H1 (cell line): ENCODE measurements at regions not wholly inside any gene's neighbourhood (a gene's known extent, or its start where the extent isn't known, plus 50 kb on each side); places are given as distances from the start of the nearest gene placed in this dataset.

Source experiments
- CTCF ChIA-PET: fragments of 300-600 bp; sonication (Branson Sonifier 250); formaldehyde crosslinking; loops from one replicate; lab custom pipeline; 2021; ENCODE audit not compliant: partially characterized antibody; lab: Charles Lee
- POLR2A ChIA-PET: fragments of 300-600 bp; sonication (Branson Sonifier 250); formaldehyde crosslinking; loops from one replicate; lab custom pipeline; 2021; ENCODE audit warnings: inconsistent platforms; ENCODE audit not compliant: partially characterized antibody; lab: Charles Lee
- DNase-seq, 2 experiments: peaks; one replicate each; pipeline versions ENCODE4 v3.0.0 to v3.0.0-alpha.2; 2010 to 2022; ENCODE audit warnings: low spot score in 2 of 2, low read depth in 1 of 2, mixed read lengths in 1 of 2
- FAIRE-seq: peaks from 2 replicates; lab custom pipeline; 2011; peaks lifted over from hg19 to GRCh38; lab: Jason Lieb, UNC
- H2AFZ ChIP-seq: 2 replicates; pipeline ENCODE4 v1.8.1; 2012; ENCODE audit warnings: low read length, inconsistent platforms
- H2AK5ac ChIP-seq: 2 replicates; pipeline ENCODE4 v1.6.1; 2013; ENCODE audit warnings: low read depth, low read length
- H2BK120ac ChIP-seq: replicated peaks from 2 replicates; pipeline ENCODE3; 2013; ENCODE audit warnings: low read depth, low read length, inconsistent platforms
- H2BK12ac ChIP-seq: 2 replicates; pipeline ENCODE4 v1.6.1; 2013; ENCODE audit warnings: low read depth, low read length
- H2BK15ac ChIP-seq: 2 replicates; pipeline ENCODE4 v1.6.1; 2013; ENCODE audit warnings: low read length
- H2BK20ac ChIP-seq: 2 replicates; pipeline ENCODE4 v1.6.1; 2013; ENCODE audit warnings: low read length
- H2BK5ac ChIP-seq: 2 replicates; pipeline ENCODE4 v1.6.1; 2013; ENCODE audit warnings: low read depth, low read length
- H3K14ac ChIP-seq: 2 replicates; pipeline ENCODE4 v1.6.1; 2013; ENCODE audit warnings: inconsistent platforms; ENCODE audit not compliant: insufficient read length
- H3K18ac ChIP-seq: 2 replicates; pipeline ENCODE4 v1.6.1; 2013; ENCODE audit warnings: low read length; ENCODE audit errors: extremely low read depth
- H3K23ac ChIP-seq: 2 replicates; pipeline ENCODE4 v1.6.1; 2013; ENCODE audit warnings: inconsistent platforms; ENCODE audit not compliant: insufficient read length
- H3K23me2 ChIP-seq: 2 replicates; pipeline ENCODE4 v1.6.1; 2013; ENCODE audit warnings: low read depth, low read length
- H3K27ac ChIP-seq: 2 replicates; pipeline ENCODE4 v1.6.1; 2011; ENCODE audit warnings: low read depth, low read length, inconsistent platforms
- H3K27me3 ChIP-seq, 4 experiments: replicated peaks in 1 of 4; 1 replicate in 1 of 4; 2 replicates in 3 of 4; pipeline versions ENCODE4 v1.6.1 to v1.8.1; 2011 to 2013; ENCODE audit warnings: low read length in 3 of 4, mild to moderate bottlenecking in 3 of 4, inconsistent platforms in 2 of 4, mixed read lengths in 2 of 4, moderate library complexity in 1 of 4; ENCODE audit not compliant: control insufficient read depth in 3 of 4, insufficient read depth in 3 of 4; ENCODE audit errors: extremely low read depth in 1 of 4
- H3K36me3 ChIP-seq, 4 experiments: 2 replicates each; pipeline versions ENCODE4 v1.6.1 to v1.8.1; 2011 to 2013; ENCODE audit warnings: mild to moderate bottlenecking in 4 of 4, low read length in 3 of 4, moderate library complexity in 2 of 4, control low read depth in 1 of 4, inconsistent platforms in 1 of 4; ENCODE audit not compliant: insufficient read depth in 4 of 4, control insufficient read depth in 2 of 4
- H3K4ac ChIP-seq: replicated peaks from 2 replicates; pipeline ENCODE3; 2013; ENCODE audit warnings: low read length, low read depth, mixed read lengths, inconsistent platforms; ENCODE audit not compliant: insufficient read length
- H3K4me1 ChIP-seq, 4 experiments: replicated peaks in 1 of 4; 1 replicate in 1 of 4; 2 replicates in 3 of 4; pipeline versions ENCODE4 v1.6.1 to v1.8.1; 2011 to 2013; ENCODE audit warnings: low read length in 3 of 4, inconsistent platforms in 2 of 4, mixed read lengths in 1 of 4; ENCODE audit not compliant: insufficient read depth in 4 of 4, control insufficient read depth in 3 of 4
- H3K4me2 ChIP-seq, 2 experiments: 2 replicates each; pipeline versions ENCODE4 v1.6.1 to v1.8.1; 2011 to 2013; ENCODE audit warnings: low read depth in 2 of 2, low read length in 2 of 2, control low read depth in 1 of 2, inconsistent platforms in 1 of 2, mild to moderate bottlenecking in 1 of 2; ENCODE audit not compliant: insufficient read depth in 1 of 2
- H3K4me3 ChIP-seq, 4 experiments: fragments of 200-600, 300-600 bp in 1 of 4; sonication (generic), shearing (Covaris generic), sonication (Bioruptor Twin) in 1 of 4; 2 replicates each; pipeline versions ENCODE4 v1.5.1 to v1.8.1; 2011 to 2016; ENCODE audit warnings: low read length in 4 of 4, low read depth in 3 of 4, control low read depth in 2 of 4, inconsistent platforms in 2 of 4, mild to moderate bottlenecking in 2 of 4, mixed read lengths in 1 of 4, moderate library complexity in 1 of 4; ENCODE audit not compliant: insufficient read depth in 2 of 4; ENCODE audit errors: extremely low read depth in 1 of 4
- H3K56ac ChIP-seq: replicated peaks from 2 replicates; pipeline ENCODE3; 2013; ENCODE audit warnings: low read depth, mild to moderate bottlenecking, mixed read lengths, low read length, inconsistent platforms; ENCODE audit not compliant: insufficient read length
- H3K79me1 ChIP-seq: 2 replicates; pipeline ENCODE4 v1.6.1; 2013; ENCODE audit warnings: low read depth, low read length, control low read depth
- H3K79me2 ChIP-seq, 2 experiments: 2 replicates each; pipeline versions ENCODE4 v1.6.1 to v1.8.1; 2012 to 2013; ENCODE audit warnings: low read length in 2 of 2, mild to moderate bottlenecking in 2 of 2, inconsistent platforms in 1 of 2; ENCODE audit not compliant: insufficient read depth in 2 of 2, control insufficient read depth in 1 of 2
- H3K9ac ChIP-seq, 4 experiments: replicated peaks in 1 of 4; 1 replicate in 1 of 4; 2 replicates in 3 of 4; pipeline versions ENCODE4 v1.6.1 to v1.8.1; 2011 to 2013; ENCODE audit warnings: low read depth in 3 of 4, low read length in 3 of 4, control low read depth in 2 of 4, mild to moderate bottlenecking in 2 of 4, moderate library complexity in 2 of 4, inconsistent platforms in 1 of 4; ENCODE audit errors: extremely low read depth in 1 of 4
- H3K9me3 ChIP-seq, 2 experiments: 2 replicates each; pipeline versions ENCODE4 v1.6.1 to v1.8.1; 2012 to 2013; ENCODE audit warnings: mild to moderate bottlenecking in 2 of 2, moderate library complexity in 2 of 2, control low read depth in 1 of 2, inconsistent platforms in 1 of 2, low read depth in 1 of 2, low read length in 1 of 2, mixed read lengths in 1 of 2; ENCODE audit not compliant: insufficient read depth in 2 of 2
- H4K20me1 ChIP-seq, 2 experiments: replicated peaks in 1 of 2; 2 replicates each; pipeline versions ENCODE3 to v1.8.1; 2011 to 2013; ENCODE audit warnings: inconsistent platforms in 2 of 2, low read length in 2 of 2, mild to moderate bottlenecking in 1 of 2; ENCODE audit not compliant: insufficient read depth in 2 of 2, control insufficient read depth in 1 of 2
- H4K5ac ChIP-seq: 2 replicates; pipeline ENCODE4 v1.6.1; 2013; ENCODE audit warnings: low read length, low read depth, mixed read lengths, inconsistent platforms; ENCODE audit not compliant: insufficient read length
- H4K8ac ChIP-seq: 2 replicates; pipeline ENCODE4 v1.8.0; 2013; ENCODE audit warnings: mild to moderate bottlenecking, moderate library complexity, low read length, inconsistent platforms; ENCODE audit not compliant: insufficient read depth; ENCODE audit errors: extremely low read depth
- H4K91ac ChIP-seq: replicated peaks from 2 replicates; pipeline ENCODE3; 2013; ENCODE audit warnings: low read length, mixed read lengths, inconsistent platforms; ENCODE audit not compliant: insufficient read length
- BCL11A ChIP-seq, 2 experiments: IDR thresholded peaks; one replicate each; pipeline ENCODE4 v1.6.1; 2011; ENCODE audit warnings: low read depth in 2 of 2, low read length in 2 of 2, mild to moderate bottlenecking in 2 of 2
- CBX5 ChIP-seq: fragments of 300-800, 300-1000 bp; sonication (generic); IDR thresholded peaks from 2 replicates; pipeline ENCODE4 v1.7.1; 2016; ENCODE audit warnings: antibody characterized with exemption, low read length, low read depth
- CBX8 ChIP-seq: fragments of 300-800, 300-1000 bp; sonication (generic); IDR thresholded peaks from 2 replicates; pipeline ENCODE4 v1.7.1; 2016; ENCODE audit warnings: low read depth, low read length, borderline replicate concordance
- CEBPB ChIP-seq: IDR thresholded peaks from 2 replicates; pipeline ENCODE4 v1.6.1; 2012; ENCODE audit warnings: low read depth, low read length
- CHD2 ChIP-seq: IDR thresholded peaks from 2 replicates; pipeline ENCODE4 v1.6.1; 2012; ENCODE audit warnings: low read length, improper control_type of control experiment
- HDAC6 ChIP-seq: IDR thresholded peaks from one replicate; pipeline ENCODE4 v1.7.1; 2012; ENCODE audit warnings: low read depth, mild to moderate bottlenecking, inconsistent platforms, low read length, moderate library complexity
- RFX5 ChIP-seq: IDR thresholded peaks from 2 replicates; pipeline ENCODE4 v1.6.1; 2011; ENCODE audit warnings: low read depth, low read length, improper control_type of control experiment, borderline replicate concordance
- RNF2 ChIP-seq: fragments of 200-900, 300-1000 bp; sonication (generic); IDR thresholded peaks from 2 replicates; pipeline ENCODE4 v1.7.1; 2016; ENCODE audit warnings: borderline replicate concordance, low read depth, mild to moderate bottlenecking, antibody characterized with exemption, low read length; ENCODE audit not compliant: poor library complexity, severe bottlenecking; ENCODE audit errors: missing control alignments
- SIX5 ChIP-seq: IDR thresholded peaks from 2 replicates; pipeline ENCODE4 v1.6.1; 2011; ENCODE audit warnings: mild to moderate bottlenecking, low read depth, low read length
- SRF ChIP-seq: IDR thresholded peaks from 2 replicates; pipeline ENCODE4 v1.6.1; 2011; ENCODE audit warnings: mild to moderate bottlenecking, low read depth, low read length, moderate library complexity
- TCF12 ChIP-seq: IDR thresholded peaks from 2 replicates; pipeline ENCODE4 v1.6.1; 2011; ENCODE audit warnings: low read depth, mild to moderate bottlenecking, low read length
- YY1 ChIP-seq: IDR thresholded peaks from 2 replicates; pipeline ENCODE4 v1.6.1; 2011; ENCODE audit warnings: low read depth, mild to moderate bottlenecking, low read length
- WGBS, 2 experiments: shearing (Covaris generic) in 1 of 2; methylation state at CpG; one replicate each; pipeline versions ENCODE4 v1.1.6 to v1.1.7; 2013 to 2015; ENCODE audit warnings: low lambda C conversion rate in 2 of 2, mixed read lengths in 2 of 2, inconsistent platforms in 1 of 2, low coverage in 1 of 2, missing lambda C conversion rate in 1 of 2; ENCODE audit not compliant: insufficient replicate concordance in 2 of 2, insufficient coverage in 1 of 2, insufficient read length in 1 of 2; ENCODE audit errors: extremely low coverage in 1 of 2, missing lambda C conversion rate in 1 of 2; 5-methylcytosine and 5-hydroxymethylcytosine counted together
- TF ChIP-seq, protein P1 (sequence below), 3 experiments: IDR thresholded peaks; 1 replicate in 2 of 3; 2 replicates in 1 of 3; pipeline versions ENCODE4 v1.5.1 to v1.6.1; 2011; ENCODE audit warnings: low read length in 3 of 3, mild to moderate bottlenecking in 3 of 3, inconsistent platforms in 2 of 3, low read depth in 1 of 3, moderate library complexity in 1 of 3; ENCODE audit not compliant: insufficient read depth in 1 of 3; ENCODE audit errors: control extremely low read depth in 1 of 3

DNA sequence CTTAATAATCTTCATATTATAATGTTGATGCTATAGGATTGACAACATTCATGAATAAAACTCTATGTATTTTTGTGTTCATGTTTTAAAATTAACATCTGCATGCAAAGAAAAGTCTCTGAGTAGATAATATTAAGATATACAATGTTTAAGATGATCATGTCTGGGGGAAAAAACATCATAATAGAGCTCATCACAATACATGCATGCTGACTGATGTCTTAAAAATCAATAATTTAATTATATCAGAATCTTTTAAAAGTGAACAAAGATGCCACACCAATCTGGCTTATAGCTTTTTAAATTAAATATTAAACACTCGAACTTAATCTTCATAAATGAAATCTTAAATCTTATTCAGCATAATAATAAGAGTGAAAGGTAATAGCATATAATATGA lies 933.9 kb upstream of the MIR17HG start:
- Histone ChIP-seq H3K23me2 (no peaks in the 10 kb centered on the region), H3K79me1 (no peaks in the 10 kb centered on the region), H4K8ac (no peak overlapping the region), H3K56ac (no peak overlapping the region), H3K18ac (no peak overlapping the region), H3K27me3 (no peaks in the 10 kb centered on the region), H4K20me1 (no peaks in the 10 kb centered on the region), H3K36me3 (no peaks in the 10 kb centered on the region), H4K91ac (no peak overlapping the region), H2AK5ac (no peak overlapping the region), H3K4me1 (peaks cover 0 to 4% (median 1%) of the 10 kb centered on the region in 4 experiments; a peak in 3 of 7 replicates), H3K9me3 (no peaks in the 10 kb centered on the region), H3K79me2 (no peaks in the 10 kb centered on the region), H2BK12ac (no peak overlapping the region), H3K23ac (no peak overlapping the region), H4K5ac (no peak overlapping the region), H3K4ac (no peak overlapping the region), H3K27ac (no peak overlapping the region), H2BK5ac (no peak overlapping the region), H2BK15ac (no peak overlapping the region), H2BK20ac (no peak overlapping the region), H3K14ac (no peak overlapping the region), H3K9ac (no peak overlapping the region), H3K4me3 (no peak overlapping the region), H3K4me2 (no peak overlapping the region), H2BK120ac (no peak overlapping the region), H2AFZ (no peak overlapping the region)
- ChIA-PET CTCF (interaction anchor here (1.0 kb wide), 1 partner anchor 8 kb away, joined by 3 read pairs; no protein-coding TSS in a partner anchor), POLR2A (no interaction called here)
- FAIRE-seq (no peak), DNase-seq (no peak)
- 0% methylated on average over 1 of the region's 1 CpG; no CpG with 5 or more reads in 1 of the 2 experiments for WGBS, 2 experiments
- TF ChIP-seq CEBPB = no peak
- no peak for TF ChIP-seq BCL11A (IDR thresholded peaks at IDR 0.05; ENCODE audit: low read depth in 2 of 2, low read length in 2 of 2)
- no peak for TF ChIP-seq RFX5
- TF ChIP-seq HDAC6 = no peak
- no peak for TF ChIP-seq SRF
- no peak for TF ChIP-seq RNF2
- TF ChIP-seq CBX8 = no peak
- TF ChIP-seq CHD2 = no peak
- TF ChIP-seq YY1 = no peak
- no peak for TF ChIP-seq CBX5
- no peak for TF ChIP-seq SIX5
- TF ChIP-seq, protein P1, sequence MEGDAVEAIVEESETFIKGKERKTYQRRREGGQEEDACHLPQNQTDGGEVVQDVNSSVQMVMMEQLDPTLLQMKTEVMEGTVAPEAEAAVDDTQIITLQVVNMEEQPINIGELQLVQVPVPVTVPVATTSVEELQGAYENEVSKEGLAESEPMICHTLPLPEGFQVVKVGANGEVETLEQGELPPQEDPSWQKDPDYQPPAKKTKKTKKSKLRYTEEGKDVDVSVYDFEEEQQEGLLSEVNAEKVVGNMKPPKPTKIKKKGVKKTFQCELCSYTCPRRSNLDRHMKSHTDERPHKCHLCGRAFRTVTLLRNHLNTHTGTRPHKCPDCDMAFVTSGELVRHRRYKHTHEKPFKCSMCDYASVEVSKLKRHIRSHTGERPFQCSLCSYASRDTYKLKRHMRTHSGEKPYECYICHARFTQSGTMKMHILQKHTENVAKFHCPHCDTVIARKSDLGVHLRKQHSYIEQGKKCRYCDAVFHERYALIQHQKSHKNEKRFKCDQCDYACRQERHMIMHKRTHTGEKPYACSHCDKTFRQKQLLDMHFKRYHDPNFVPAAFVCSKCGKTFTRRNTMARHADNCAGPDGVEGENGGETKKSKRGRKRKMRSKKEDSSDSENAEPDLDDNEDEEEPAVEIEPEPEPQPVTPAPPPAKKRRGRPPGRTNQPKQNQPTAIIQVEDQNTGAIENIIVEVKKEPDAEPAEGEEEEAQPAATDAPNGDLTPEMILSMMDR (IDR thresholded peaks at IDR 0.05; ENCODE audit: control extremely low read depth in 1 of 3, insufficient read depth in 1 of 3, low read depth in 1 of 3, low read length in 3 of 3) = no peak
- no peak for TF ChIP-seq TCF12
